NCI-H1092 treated with DMSO at 0.1 percent for 48 hours (cell line): ENCODE measurements at regions not wholly inside any gene's neighbourhood (a gene's known extent, or its start where the extent isn't known, plus 50 kb on each side); places are given as distances from the start of the nearest gene placed in this dataset.
"Not testable (repeated sequence)": the region's sequence is repeated elsewhere in the genome, so short reads cannot be mapped to it uniquely, and the experiment has no call there.

Experiments
- DNase-seq: peaks from one replicate; lab custom pipeline; 2025; lab: John Stamatoyannopoulos, UW

DNA sequence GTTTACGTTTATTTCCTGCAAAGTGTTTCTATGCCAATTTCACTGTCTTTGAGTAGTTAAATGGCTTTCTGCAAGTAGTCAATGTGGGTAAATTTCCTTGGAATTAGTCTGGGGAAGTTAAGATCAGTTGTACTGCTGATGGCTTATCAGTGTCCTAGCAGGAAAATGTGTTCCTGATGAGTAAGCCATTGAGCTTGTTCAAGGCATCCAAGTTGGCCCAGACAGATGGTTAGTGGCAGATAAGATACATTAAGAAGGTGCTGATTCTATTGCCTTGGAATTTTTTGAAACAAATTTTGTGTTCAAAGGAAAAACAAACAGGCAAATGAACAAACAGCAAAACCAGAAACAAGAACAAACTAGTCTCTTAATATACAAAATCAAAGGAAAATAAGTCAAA, 258.4 kb downstream of the MAP2K6 start:
- DNase-seq: no peak

DNA sequence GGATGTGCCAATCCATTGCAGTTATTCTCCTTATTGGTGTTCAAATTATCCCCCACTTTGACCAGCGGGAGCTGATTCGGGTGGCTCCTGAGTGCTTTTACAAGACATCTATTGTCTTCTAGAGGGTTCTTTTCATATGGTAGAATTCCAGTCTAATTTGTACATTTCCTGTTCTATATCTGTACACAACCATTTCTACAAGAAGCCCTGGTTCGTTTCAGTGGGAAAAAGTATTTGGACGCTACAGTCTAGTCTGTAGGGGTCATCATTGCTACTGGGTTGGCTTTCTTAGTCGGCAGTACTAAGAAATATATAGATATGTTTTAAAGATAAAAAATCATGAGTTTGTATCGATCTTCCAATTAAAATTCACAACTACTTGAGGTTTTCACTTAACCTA, 262.6 kb downstream of the MAP2K6 start:
- DNase-seq: peak; percentile 16

DNA sequence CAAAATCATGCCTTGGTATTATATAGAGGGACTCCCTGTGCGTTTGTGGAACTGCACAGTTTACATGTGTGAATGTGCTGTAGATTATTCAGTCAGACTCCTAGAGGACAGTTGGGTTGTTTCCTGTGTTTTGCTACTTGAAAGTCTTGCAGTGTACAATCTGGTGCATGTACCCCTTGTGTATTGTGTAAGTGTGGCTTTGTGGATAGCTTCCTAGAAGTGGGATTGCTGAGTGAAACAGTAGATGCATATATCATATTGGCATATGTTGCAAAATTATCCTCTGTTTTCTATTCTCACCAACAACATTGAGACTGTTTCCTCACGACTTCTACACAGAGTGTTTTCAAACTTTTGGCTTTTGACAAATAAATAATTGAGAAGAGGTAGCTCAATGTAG, 263.7 kb downstream of the MAP2K6 start:
- no peak for DNase-seq

DNA sequence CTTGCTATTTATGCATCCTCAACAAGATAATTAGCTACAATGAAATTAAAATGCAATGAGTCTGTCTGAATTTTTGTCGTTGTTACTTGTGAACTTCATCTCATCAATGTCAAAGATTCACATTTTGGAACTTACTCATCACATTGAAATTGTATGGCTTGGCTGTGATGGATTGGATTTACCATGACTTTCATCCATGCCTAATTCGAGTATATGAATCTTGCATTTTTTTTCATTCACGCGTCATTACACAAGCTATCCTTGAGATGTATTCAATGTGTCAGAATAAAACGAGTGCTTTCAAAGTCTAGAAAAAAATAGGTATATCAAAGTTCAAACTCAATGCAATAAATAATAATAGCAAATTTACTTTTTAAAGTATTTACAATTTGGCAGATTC, 265.3 kb downstream of the MAP2K6 start:
- no peak for DNase-seq

DNA sequence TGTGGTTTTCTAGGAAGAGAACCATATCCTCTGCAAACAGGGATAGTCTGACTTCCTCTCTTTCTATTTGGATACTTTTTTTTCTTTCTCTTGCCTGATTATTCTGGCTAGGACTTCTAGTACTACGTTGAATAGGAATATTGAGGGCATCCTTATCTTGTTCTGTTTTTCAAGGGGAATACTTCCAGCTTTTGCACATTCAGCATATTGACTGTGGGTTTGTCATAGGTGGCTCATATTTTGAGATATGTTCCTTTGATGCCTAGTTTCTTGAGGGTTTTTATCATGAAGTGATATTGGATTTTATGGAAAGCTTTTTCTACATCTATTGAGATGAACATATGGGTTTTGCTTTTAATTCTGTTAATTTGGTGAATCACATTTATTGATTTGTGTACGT, 269.8 kb downstream of the MAP2K6 start:
- no peak for DNase-seq

DNA sequence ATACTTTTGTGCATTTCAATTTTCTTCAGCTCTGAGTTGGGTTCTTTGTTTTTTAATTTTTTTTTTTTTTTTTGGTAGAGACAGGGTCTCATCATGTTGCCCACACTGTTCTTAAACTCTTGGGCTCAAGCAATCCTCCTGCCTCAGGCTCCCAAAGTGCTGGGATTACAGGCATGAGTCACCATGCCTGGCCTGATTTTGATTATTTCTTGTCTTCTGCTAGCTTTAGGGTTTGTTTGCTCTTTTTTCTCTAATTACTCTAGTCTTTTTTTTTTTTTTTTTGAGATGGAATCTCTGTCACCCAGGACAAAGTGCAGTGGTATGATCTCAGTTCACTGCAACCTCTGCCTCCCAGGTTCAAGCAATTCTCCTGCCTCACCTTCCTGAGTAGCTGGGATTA, 270.7 kb downstream of the MAP2K6 start:
- not testable (repeated sequence) for DNase-seq

DNA sequence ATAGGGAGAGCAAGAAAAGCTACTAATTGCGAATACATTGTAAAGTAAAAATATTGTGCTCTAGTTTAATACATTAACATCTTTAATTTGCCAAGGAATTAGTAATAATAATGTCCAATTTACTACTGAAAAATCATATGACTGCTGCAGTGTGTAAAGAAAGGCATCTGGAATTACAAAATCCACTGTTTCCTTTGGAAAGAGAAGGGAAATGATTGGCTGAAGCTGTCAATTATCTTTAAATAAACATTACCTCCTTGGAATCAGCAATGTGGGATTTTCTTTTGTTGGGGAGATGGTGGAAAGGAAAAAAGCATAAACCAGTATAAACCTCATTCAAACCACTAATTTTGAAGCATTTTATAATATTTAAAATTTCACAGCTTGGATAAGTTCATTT, 276.0 kb downstream of the MAP2K6 start:
- peak; percentile 10 for DNase-seq

DNA sequence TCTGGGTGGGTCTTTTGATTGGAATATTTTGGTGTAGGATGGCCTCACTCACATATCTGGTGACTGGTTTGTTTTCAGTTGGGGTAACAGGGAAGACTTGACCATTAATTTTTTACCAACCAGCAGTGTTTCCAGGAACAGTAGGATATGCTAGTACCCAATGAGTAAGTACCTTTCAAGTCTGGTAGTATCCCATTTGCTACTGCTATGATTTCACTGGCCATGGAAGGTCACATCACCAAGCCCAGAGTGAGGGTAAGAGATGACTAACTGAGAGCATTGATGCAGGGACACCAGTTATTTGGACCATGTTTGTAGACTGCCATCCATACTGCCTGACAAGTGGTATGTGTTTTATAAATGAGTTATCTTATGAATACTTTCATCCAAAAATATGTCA, 277.7 kb downstream of the MAP2K6 start:
- DNase-seq: no peak

DNA sequence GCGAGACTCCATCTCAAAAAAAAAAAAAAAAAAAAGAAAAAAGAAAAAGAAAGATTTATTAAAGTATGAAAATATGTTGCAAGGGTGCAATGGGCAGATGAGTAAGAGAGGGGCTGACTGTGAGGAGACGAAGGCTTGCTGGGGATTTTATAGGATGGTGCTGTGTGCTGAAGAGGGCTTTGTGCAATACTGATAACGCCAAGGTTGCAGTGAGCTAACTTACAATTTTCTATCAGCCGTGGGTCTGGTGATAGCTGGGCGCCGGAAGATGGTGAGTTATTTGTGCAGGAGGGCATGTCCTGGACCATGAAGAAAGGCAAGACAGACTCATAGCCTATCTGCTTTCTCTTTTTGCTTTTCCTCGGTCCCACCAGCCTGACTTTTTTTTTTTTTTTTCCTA, 281.1 kb downstream of the MAP2K6 start:
- DNase-seq: no peak

DNA sequence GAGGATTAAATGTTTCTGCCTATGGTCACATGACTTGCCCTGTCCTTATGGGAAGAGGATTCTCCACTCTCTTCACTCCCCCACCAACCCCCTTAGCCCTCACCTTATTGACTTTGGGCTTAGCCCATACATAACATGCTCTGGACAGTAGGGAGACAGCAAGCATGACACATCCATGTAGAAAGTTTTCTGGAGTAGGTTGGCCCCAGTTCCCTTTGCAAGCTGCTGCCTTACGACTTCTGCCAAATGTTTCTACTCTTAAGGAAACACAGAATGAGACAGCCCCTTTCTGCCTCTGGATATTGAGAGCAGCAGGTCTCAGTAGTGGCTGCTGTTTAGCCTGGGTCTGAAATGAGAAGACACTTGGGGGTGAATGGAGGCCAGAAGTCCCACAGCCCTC, 282.2 kb downstream of the MAP2K6 start:
- no peak for DNase-seq

DNA sequence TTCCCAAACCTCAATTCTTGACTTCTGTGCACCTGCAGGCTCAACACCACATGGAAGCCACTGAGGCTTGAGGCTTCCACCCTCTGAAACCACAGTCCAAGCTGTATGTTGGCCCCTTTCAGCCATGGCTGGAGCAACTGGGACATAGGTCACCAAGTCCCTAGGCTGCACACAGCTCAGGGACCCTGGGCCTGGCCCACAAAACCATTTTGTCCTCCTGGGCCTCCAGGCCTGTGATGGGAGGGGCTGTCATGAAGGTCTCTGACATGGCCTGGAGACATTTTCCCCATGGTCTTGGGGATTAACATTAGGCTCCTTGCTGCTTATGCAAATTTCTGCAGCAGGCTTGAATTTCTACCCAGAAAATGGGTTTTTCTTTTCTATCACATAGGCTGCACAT, 283.9 kb downstream of the MAP2K6 start:
- not testable (repeated sequence) for DNase-seq

DNA sequence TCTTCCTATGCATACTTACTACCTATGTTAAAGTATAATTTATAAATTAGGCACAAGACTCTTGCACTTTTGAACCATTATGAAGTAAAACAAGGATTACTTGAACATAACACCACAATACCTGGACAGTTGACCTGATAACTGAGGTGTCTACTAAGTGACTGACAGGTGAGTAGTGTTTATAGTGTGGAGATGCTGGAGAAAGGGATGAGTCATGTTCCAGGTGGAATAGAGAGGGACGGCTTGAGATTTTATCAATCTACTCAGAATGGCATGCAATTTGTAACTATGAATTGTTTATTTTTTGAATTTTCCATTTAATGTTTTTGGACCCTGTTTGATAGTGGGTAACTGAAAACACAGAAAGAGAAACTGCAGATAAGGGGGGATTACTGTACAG, 287.6 kb downstream of the MAP2K6 start:
- no peak for DNase-seq

DNA sequence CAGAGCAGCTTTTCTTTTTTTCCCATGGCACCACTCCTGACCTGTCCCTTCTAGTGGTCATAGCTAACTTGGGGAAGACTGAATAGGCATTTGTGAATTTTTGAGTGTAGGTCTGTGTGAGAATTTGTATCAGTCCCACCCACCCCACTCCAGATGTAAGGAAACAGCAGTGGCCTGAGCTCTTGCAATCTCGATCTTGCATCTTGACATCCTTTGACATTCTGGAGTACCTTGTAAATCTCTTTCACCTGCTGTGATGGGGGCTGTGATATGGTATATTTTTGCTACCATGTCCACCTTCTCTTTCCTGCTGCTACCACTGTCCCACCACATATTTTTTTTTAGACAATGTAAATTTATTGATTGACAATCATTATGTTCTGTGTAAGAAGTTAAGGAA, 289.3 kb downstream of the MAP2K6 start:
- DNase-seq: no peak

DNA sequence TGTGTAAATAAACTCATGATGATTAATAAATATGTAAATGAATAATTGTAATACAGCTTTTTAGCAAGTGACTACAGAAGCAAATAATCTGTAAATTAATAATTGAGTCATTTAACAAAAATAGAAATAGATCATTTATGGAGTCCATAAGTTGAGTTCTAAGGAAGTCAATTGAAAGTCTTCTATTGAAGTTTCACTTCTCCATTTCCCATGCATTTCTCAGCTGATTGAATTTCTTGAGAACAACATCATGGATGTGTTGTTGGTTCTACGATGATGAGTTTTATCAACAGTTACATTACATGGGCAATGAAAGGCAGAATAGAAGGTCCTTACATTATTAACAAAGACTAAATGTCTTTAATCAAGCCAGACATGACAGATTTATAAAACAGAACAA, 290.4 kb downstream of the MAP2K6 start:
- no peak for DNase-seq

DNA sequence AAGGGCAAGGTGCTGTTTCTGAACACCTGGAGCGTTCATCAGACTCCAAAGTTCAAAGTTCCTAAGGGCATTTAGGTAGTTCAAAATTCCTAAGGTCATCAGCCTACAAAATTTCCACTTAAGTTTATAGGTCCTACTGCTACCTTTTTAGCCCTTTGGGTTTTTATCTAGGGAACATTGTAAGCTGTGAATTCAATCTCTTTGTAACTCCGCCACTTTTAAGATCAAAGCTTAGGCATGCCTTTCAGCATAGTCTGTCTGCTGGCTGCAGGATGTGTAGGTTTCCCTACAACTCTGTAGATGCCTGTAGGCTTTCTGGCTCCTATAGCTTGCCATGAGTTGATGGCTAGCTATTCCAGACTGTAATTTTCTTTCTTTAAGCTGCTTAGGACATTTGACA, 291.6 kb downstream of the MAP2K6 start:
- DNase-seq: no peak

DNA sequence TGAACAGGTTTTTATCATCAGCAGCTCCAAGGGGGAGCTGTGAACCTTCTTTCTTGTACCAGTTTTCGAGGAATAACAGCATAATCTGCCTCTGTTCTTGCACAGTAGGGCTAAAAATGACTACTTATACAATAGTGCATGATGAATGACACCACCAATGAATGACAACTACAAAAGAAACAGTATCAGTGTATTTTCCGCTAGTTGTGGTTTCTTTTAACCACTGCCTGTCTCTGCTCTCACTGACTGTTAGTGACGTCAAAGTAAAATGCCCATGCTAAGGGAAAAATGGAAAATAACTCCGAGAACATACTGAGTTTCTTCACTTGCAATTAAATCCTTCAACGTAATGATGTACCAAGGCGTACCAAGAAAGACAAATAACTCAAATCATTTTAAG, 294.9 kb downstream of the MAP2K6 start:
- DNase-seq: no peak

DNA sequence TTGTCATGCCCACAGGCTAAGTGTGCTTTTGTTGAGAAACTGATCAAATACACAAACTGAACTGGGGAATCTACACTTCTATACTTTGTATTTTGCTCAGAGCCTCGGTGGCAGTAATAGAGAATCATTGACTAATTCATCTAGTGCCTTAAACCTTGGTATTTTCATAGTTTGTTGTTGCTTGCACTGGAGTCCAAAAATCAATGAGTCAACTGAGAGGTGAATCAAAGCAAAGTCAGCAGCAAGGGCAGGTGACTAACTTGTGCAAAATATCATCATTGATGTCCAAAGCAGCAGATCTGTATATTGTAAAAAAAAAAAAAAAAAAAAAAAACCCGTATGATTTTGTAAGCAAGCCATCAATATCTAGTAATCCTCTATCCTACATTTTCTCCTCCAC, 296.4 kb downstream of the MAP2K6 start:
- no peak for DNase-seq

DNA sequence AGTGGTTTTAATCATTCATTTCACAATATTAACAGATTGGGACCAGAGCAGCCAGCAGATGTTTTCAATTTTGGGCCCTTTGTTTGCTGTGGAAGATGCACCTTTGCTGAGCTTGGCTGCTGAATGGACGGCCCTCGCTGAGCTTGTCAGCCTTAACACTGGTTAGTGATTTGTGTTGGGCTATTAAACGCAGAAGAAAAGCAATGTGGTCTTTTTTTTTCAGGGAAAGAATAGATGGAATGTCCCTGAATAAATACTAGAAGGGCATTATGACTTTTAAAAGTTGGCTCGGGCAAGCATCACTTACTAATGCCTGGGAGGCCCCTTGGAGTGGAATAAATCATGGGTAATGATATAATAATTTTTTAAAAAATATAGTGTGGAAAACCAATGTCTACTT, 297.0 kb downstream of the MAP2K6 start:
- DNase-seq: peak; percentile 83

DNA sequence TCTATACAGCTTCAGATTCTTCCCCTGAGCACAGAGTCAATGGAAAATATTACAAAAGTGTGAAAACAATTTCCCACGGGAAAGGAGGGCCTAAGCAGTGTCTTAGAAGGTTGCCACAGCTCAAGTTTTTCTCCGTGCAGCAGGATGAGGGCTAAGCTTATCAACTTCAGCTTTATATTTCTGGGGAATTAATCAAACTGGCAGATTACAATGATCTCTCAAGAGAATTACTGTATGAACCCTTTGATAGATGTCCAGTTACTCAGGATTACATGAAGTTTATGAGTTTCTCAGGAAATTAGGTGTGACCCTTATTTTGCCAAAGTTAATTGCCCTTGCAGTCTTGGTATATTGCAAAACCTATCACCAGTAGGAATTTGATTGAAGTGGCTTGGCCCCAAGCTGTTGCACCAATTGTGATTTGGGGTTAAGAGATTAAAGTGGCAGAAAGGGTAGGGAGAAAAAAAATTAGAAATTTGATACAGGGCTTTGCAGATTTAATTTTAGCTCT, 298.4 kb downstream of the MAP2K6 start:
- DNase-seq: peak; percentile 14

DNA sequence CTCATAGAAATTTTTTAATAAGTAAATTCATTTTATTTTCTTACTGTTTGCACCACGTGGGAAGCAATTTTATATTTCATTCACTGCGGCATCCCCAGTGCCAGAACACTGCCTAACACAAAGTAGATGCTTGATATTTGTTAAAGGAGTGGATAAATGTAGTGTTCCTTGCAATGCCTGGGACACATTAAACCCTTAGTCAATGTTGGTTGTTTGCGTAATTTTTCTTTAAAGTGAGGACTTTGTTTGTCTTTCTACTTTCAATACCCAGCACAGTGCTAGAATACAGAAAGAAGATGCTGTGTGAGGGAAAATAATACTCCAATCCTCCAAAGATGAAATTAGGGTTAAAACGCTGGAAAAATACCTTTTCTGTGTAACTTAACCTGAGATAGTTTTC, 299.3 kb downstream of the MAP2K6 start:
- no peak for DNase-seq

DNA sequence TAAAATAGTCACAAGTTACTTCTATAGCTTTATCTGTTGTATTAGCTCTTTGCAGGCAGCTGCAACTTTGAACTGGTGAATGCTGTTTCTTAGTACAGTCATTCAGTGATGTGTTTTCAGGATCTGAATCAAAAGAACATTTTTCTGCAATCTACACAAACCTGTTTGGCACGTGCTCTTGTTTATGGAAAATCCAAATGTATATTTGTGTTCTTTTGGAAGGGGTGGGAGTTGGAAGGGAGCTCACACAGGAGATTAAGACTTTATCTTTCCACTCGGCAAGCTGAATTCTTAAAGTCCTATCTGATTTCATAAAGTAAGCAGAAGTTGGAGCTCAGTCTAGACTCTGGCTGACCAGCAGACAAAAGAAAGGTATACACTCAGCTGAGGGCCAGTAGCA, 300.2 kb downstream of the MAP2K6 start:
- DNase-seq: no peak

DNA sequence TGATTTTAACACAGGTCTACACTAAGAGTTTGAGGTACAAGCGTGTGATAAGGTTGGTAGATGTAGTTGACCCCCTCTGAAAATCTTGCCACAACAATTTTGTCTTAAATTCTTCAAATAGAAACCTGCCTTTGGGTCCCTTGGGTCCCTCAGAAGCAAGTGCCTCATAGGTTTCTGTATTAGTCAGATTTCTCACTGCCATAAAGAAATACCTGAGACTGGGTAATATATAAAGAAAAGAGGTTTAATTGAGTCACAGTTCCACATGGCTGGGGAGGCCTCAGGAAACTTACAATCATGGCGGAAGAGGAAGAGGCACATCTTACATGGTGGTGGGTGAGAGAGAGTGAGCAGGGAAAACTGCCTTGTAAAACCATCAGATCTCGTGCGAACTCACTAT, 301.2 kb downstream of the MAP2K6 start:
- DNase-seq: no peak

DNA sequence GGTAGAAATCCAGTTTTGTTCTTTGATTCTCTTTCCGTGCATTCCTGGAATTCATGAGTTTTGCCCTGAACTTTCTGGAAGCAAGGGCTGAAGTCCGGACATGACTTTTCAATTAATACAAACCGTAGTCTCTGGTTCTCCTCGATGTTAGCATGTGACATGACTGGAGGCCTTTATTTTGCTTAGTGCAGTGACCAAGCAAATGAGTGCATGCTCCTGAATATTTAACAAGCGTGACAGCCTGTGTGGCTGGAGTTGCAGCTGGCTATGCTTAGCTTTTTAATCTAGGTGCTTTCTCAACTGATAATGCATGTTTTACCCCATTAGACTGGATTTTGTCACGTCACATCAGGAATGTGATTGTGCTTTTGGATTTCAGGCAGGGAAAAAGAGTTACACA, 302.1 kb downstream of the MAP2K6 start:
- DNase-seq: no peak

DNA sequence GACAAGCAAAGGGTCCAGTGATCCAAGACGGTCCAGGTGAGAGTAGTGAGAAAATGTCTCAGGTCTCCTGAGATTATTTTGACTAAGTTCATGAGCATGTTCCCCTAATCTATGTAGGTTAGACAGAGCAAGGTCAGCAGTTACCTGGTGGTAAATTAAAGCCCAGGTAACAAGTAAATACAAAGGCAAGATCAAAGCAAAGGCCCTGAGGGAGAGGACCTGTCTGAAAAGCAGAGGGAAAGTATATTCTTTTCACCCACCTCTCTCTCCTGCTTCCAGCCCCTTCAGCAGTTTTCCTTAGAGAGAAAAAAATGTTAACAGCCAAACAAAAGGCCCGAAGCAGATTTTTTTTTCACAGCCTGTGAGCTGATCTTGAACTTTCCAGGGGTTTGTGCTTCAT, 302.7 kb downstream of the MAP2K6 start:
- no peak for DNase-seq

DNA sequence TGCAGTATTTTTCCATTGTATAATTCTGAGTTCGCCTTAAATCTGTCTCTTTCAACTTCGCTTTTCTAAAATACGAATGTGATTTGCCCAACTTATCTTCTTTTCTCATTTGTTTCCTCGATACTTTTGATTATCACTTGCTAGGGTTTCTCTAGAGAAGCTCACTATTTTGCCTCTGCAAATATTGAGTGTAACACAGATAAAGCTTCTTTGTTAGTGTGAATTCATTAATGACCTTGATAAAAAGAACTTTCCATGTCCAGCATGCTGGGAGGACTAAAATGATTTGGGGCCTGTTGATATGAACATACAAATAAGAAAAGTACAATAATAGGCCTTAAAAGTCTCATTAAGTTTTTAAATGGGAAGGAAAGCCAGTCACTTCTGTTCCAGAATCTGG, 303.3 kb downstream of the MAP2K6 start:
- no peak for DNase-seq
